ENCODE measurements at regions not wholly inside any gene's neighbourhood (a gene's known extent, or its start where the extent isn't known, plus 50 kb on each side); places are given as distances from the start of the nearest gene placed in this dataset.

- no peak for DNase-seq
Observed at GRCh38 chr4:71247706-71248105, 91.1 kb upstream of the SLC4A4 start.

- DNase-seq, result no peak
Observed at GRCh38 chr4:71251261-71251660, 87.6 kb upstream of the SLC4A4 start.

GRCh38 chr4:71253545-71253944, 85.3 kb upstream of the SLC4A4 start:
- no peak for DNase-seq

GRCh38 chr4:71254451-71255012, 84.3 kb upstream of the SLC4A4 start:
- no peak for DNase-seq

GRCh38 chr4:71255976-71256375, 82.8 kb upstream of the SLC4A4 start:
- DNase-seq, result no peak

GRCh38 chr4:71257761-71258160, 81.1 kb upstream of the SLC4A4 start:
- DNase-seq, result no peak

- DNase-seq, result no peak
Observed at GRCh38 chr4:71258323-71258722, 80.5 kb upstream of the SLC4A4 start.

- DNase-seq, result no peak
Observed at GRCh38 chr4:71259280-71259679, 79.5 kb upstream of the SLC4A4 start.

GRCh38 chr4:71259911-71260331, 78.9 kb upstream of the SLC4A4 start:
- no peak for DNase-seq

- no peak for DNase-seq
Observed at GRCh38 chr4:71260544-71260943, 78.3 kb upstream of the SLC4A4 start.

- no peak for DNase-seq
Observed at GRCh38 chr4:71261001-71261400, 77.8 kb upstream of the SLC4A4 start.

GRCh38 chr4:71261633-71262121, 77.1 kb upstream of the SLC4A4 start:
- DNase-seq, result no peak

- no peak for DNase-seq
Observed at GRCh38 chr4:71262161-71262560, 76.7 kb upstream of the SLC4A4 start.

- DNase-seq, result no peak
Observed at GRCh38 chr4:71266090-71266794, 72.6 kb upstream of the SLC4A4 start.

GRCh38 chr4:71267244-71267643, 71.6 kb upstream of the SLC4A4 start:
- no peak for DNase-seq

- DNase-seq, result no peak
Observed at GRCh38 chr4:71268166-71268565, 70.7 kb upstream of the SLC4A4 start.

- DNase-seq, result no peak
Observed at GRCh38 chr4:71269233-71269632, 69.6 kb upstream of the SLC4A4 start.

- no peak for DNase-seq
Observed at GRCh38 chr4:71270901-71271300, 67.9 kb upstream of the SLC4A4 start.

- no peak for DNase-seq
Observed at GRCh38 chr4:71272976-71273375, 65.8 kb upstream of the SLC4A4 start.

- no peak for DNase-seq
Observed at GRCh38 chr4:71275004-71275403, 63.8 kb upstream of the SLC4A4 start.

- no peak for DNase-seq
Observed at GRCh38 chr4:71275570-71275969, 63.2 kb upstream of the SLC4A4 start.

- DNase-seq, result no peak
Observed at GRCh38 chr4:71277353-71277752, 61.5 kb upstream of the SLC4A4 start.

GRCh38 chr4:71283642-71284257, 55.1 kb upstream of the SLC4A4 start:
- DNase-seq, result no peak

GRCh38 chr4:71287305-71287704, 51.5 kb upstream of the SLC4A4 start:
- DNase-seq, result no peak

Data from activated CD4-positive, CD25-positive, alpha-beta regulatory T cell (primary cell).